ENCODE measurements at regions not wholly inside any gene's neighbourhood (a gene's known extent, or its start where the extent isn't known, plus 50 kb on each side); places are given as distances from the start of the nearest gene placed in this dataset.

DNA sequence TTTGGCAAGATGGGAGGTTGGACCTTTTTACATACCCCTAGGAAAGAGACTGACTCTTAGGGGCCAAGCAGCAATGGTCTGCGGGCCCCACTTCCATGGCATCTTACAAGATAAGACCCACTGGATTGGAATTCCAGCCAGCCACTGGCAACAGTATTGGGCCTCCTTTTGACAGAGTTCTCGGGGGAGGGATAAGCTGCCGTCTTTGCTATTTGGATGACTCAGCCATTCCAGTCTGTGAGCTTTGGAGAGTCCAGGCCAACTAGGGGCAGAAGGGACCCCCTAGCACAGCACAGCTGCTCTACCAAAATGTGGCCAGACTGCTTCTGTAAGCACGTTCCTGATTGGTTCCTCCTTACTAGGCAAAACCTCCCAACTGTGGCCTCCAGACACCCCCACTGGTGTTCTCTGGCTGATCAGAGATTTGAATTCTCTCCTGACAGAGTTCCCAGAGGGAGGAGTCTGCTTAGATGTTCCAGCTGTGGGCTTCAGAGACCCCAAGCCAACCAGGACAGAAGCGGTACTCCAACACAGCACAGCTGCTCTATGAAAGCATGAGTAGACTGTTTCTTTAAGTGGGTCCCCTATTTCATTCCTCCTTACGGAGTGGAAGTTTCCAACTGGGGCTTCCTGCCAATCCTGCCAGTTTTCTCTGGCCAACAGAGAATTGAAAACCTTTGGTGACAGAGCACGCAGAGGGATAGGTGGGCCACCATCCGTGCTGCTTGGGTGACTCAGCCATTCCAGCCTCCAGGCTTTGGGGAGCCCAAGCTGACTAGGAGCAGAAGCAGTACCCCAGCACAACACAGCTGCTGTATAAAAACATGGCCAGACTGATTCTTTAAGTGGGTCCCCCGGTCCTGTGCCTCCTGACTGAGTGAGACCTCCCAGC lies 672.1 kb upstream of the RIOK2 start:
- ATAC-seq (no peak), DNase-seq (no peak)
- no peak overlapping the region for H3K4me3 Mint-ChIP-seq
- no peaks in the 10 kb centered on the region for H3K4me1 Mint-ChIP-seq
- H3K27ac Mint-ChIP-seq = no peak overlapping the region
- peaks cover 2% of the 10 kb centered on the region for H3K9me3 Mint-ChIP-seq (ENCODE audit: low read depth)
- H3K36me3 Mint-ChIP-seq = no peaks in the 10 kb centered on the region
- no peaks in the 10 kb centered on the region for H3K27me3 Mint-ChIP-seq
- CTCF ChIA-PET = no interaction called here

GRCh38 chr5:97874491-97874890 lies 691.4 kb upstream of the RIOK2 start:
- H3K4me3 Mint-ChIP-seq = no peak overlapping the region
- no peak for ATAC-seq
- H3K27me3 Mint-ChIP-seq = no peaks in the 10 kb centered on the region
- H3K4me1 Mint-ChIP-seq = no peaks in the 10 kb centered on the region
- no peaks in the 10 kb centered on the region for H3K36me3 Mint-ChIP-seq
- no peak for DNase-seq
- peaks cover 6% of the 10 kb centered on the region for H3K9me3 Mint-ChIP-seq (ENCODE audit: low read depth)
- H3K27ac Mint-ChIP-seq = no peak overlapping the region
- CTCF ChIA-PET = no interaction called here

- Mint-ChIP-seq H3K9me3 (ENCODE audit: low read depth) (peaks cover 3% of the 10 kb centered on the region), H3K4me3 (no peak overlapping the region), H3K36me3 (no peaks in the 10 kb centered on the region), H3K27ac (no peak overlapping the region), H3K4me1 (no peaks in the 10 kb centered on the region), H3K27me3 (no peaks in the 10 kb centered on the region)
- DNase-seq = no peak
- CTCF ChIA-PET = no interaction called here
- ATAC-seq = no peak
Measured at GRCh38 chr5:97876272-97876671, 693.2 kb upstream of the RIOK2 start.

- Mint-ChIP-seq H3K9me3 (ENCODE audit: low read depth) (peaks cover 3% of the 10 kb centered on the region), H3K27me3 (no peaks in the 10 kb centered on the region), H3K4me1 (no peaks in the 10 kb centered on the region), H3K4me3 (no peak overlapping the region), H3K36me3 (no peaks in the 10 kb centered on the region), H3K27ac (no peak overlapping the region)
- ATAC-seq (no peak), DNase-seq (no peak)
- CTCF ChIA-PET = no interaction called here
Measured at GRCh38 chr5:97877588-97877987, 694.5 kb upstream of the RIOK2 start.

DNA sequence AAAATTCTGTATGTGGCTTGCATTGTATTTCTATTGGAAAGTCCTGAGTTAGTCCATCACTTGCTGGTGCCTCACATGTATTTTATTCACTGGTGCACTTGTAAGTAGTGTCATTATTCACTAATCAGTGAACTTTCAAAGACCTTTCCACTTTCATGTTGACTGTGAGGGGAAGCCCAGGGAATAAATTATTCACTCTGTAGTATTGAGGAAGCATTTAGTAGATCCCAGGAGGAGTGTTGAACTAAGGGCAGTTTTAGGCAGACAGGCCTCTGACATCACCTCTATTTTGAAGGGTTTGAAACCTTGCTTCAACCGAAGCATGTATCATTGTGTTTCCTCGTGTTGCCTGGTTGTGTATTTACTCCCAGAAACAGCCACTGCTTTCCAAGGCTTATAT lies 705.4 kb upstream of the RIOK2 start:
- no peak overlapping the region for H3K27ac Mint-ChIP-seq
- CTCF ChIA-PET = no interaction called here

DNA sequence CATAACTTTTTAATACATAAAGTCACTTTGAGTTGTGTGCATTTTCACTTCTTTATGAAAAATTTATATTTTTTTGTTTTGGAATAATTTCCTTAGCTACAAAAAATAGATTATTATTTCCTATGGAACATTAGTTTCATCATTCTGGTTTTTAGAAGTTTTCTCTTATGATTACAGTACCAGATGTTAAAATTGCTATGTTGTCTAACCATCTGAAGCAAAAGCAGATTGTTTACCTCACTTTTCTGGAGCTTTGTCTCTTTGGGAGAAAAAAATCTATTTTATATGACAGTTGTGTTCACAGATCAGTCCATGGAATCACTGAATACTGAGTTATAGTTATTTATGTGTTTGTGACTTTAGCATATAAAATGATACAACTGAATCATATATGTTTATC lies 708.9 kb upstream of the RIOK2 start:
- H3K4me1 Mint-ChIP-seq = no peaks in the 10 kb centered on the region
- no peaks in the 10 kb centered on the region for H3K27me3 Mint-ChIP-seq
- no peak overlapping the region for H3K4me3 Mint-ChIP-seq
- H3K36me3 Mint-ChIP-seq = no peaks in the 10 kb centered on the region
- H3K27ac Mint-ChIP-seq = no peak overlapping the region
- no peak for DNase-seq
- H3K9me3 Mint-ChIP-seq (ENCODE audit: low read depth) = no peaks in the 10 kb centered on the region
- no peak for ATAC-seq
- CTCF ChIA-PET = no interaction called here

More for the DNA sequence above, 705.4 kb upstream of the RIOK2 start:
- H3K4me1 Mint-ChIP-seq = no peaks in the 10 kb centered on the region
- no peak for ATAC-seq
- H3K9me3 Mint-ChIP-seq (ENCODE audit: low read depth) = peaks cover 2% of the 10 kb centered on the region
- H3K27me3 Mint-ChIP-seq = no peaks in the 10 kb centered on the region
- no peak overlapping the region for H3K4me3 Mint-ChIP-seq
- no peaks in the 10 kb centered on the region for H3K36me3 Mint-ChIP-seq
- DNase-seq = no peak

DNA sequence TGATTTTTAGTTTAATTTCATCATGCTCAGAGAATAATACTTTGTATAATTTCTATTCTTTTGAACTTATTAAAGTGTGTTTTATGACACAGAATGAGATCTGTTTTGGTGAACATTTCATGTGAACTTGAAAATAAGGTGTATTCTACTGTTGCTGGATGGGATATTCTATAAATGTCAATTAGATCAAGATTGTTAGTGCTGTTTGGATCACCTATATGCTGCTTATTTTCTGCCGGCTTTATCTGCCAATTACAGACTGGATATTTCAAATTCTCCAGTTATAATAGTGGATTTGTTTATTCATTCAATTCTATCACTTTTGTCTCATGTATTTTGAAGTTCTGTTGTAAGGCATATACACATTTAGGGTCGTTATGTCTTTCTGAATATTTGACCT lies 720.7 kb upstream of the RIOK2 start:
- no peak for ATAC-seq
- peaks cover 11% of the 10 kb centered on the region for H3K9me3 Mint-ChIP-seq (ENCODE audit: low read depth)
- H3K27ac Mint-ChIP-seq = no peak overlapping the region
- no peaks in the 10 kb centered on the region for H3K4me1 Mint-ChIP-seq
- DNase-seq = no peak
- no peaks in the 10 kb centered on the region for H3K27me3 Mint-ChIP-seq
- CTCF ChIA-PET = no interaction called here
- H3K36me3 Mint-ChIP-seq = no peaks in the 10 kb centered on the region
- H3K4me3 Mint-ChIP-seq = no peak overlapping the region

- no peak overlapping the region for H3K4me3 Mint-ChIP-seq
- H3K36me3 Mint-ChIP-seq = no peaks in the 10 kb centered on the region
- H3K9me3 Mint-ChIP-seq (ENCODE audit: low read depth) = peaks cover 6% of the 10 kb centered on the region
- no peaks in the 10 kb centered on the region for H3K4me1 Mint-ChIP-seq
- H3K27ac Mint-ChIP-seq = no peak overlapping the region
- DNase-seq (no peak), ATAC-seq (no peak)
- CTCF ChIA-PET = no interaction called here
- no peaks in the 10 kb centered on the region for H3K27me3 Mint-ChIP-seq
Measured at GRCh38 chr5:97906135-97906534, 723.1 kb upstream of the RIOK2 start.

DNA sequence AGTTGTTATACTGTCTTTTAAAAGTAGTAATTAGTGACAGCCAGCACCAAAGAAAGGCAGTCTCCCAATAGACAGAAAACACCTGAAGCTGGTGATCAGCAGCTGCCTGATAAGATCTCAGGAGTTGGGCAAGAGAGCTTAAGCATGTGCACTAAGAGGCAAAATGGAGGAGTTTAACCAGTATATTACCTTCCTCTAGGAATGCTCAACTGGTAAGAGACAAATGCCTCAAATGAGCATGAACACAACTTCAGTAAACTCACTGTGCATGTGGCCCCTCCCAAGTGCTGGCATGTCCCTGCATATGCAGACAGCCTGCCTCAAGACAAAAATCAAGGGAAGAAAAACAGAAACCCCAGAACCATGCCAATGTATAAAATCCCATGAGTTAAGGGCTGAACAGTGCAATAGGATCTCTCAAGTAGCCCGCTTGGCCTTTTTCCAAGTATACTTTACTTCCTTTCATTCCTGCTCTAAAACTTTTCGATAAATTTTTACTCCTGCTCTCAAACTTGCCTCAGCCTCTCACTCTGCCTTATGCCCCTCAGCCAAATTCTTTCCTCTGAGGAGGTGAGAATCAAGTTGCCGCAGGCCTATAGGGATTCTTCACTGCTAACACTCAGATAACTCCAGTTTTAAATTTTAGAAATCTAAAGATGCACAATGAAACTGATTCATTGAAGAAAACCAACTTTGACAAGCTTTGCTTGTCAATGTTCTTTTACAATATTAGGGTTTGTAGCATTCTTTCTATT lies 724.8 kb upstream of the RIOK2 start:
- Mint-ChIP-seq H3K27me3 (no peaks in the 10 kb centered on the region), H3K9me3 (ENCODE audit: low read depth) (peaks cover 6% of the 10 kb centered on the region), H3K4me3 (no peak overlapping the region), H3K36me3 (no peaks in the 10 kb centered on the region), H3K4me1 (no peaks in the 10 kb centered on the region), H3K27ac (no peak overlapping the region)
- CTCF ChIA-PET = no interaction called here
- ATAC-seq (no peak), DNase-seq (no peak)

GRCh38 chr5:97909541-97909940 lies 726.5 kb upstream of the RIOK2 start:
- Mint-ChIP-seq H3K9me3 (ENCODE audit: low read depth) (no peaks in the 10 kb centered on the region), H3K4me3 (no peak overlapping the region), H3K27me3 (no peaks in the 10 kb centered on the region), H3K36me3 (no peaks in the 10 kb centered on the region), H3K27ac (no peak overlapping the region), H3K4me1 (no peaks in the 10 kb centered on the region)
- no peak for DNase-seq
- ATAC-seq = no peak
- CTCF ChIA-PET = no interaction called here

DNA sequence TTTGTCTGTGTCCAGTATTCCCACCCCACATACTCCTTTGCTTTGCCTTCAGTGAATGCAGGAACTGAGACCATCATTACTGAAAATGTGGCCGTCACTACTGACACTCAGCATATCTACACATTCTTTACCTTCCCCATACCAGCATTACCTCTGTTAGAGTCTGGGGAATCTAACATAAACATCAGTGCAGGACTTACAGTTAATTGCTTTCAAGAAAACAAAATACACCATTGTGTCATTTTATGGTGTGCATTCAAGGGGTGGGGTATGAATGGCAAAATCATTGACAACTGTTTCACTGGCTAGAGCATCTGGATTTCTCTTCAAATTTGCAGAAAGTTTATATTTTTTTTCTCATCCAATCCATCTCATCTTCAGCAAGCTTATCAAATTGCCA lies 731.4 kb upstream of the RIOK2 start:
- no peaks in the 10 kb centered on the region for H3K4me1 Mint-ChIP-seq
- no peaks in the 10 kb centered on the region for H3K36me3 Mint-ChIP-seq
- no peak overlapping the region for H3K27ac Mint-ChIP-seq
- no peak for DNase-seq
- no peaks in the 10 kb centered on the region for H3K27me3 Mint-ChIP-seq
- H3K4me3 Mint-ChIP-seq = no peak overlapping the region
- no peaks in the 10 kb centered on the region for H3K9me3 Mint-ChIP-seq (ENCODE audit: low read depth)
- CTCF ChIA-PET = no interaction called here
- ATAC-seq = no peak

DNA sequence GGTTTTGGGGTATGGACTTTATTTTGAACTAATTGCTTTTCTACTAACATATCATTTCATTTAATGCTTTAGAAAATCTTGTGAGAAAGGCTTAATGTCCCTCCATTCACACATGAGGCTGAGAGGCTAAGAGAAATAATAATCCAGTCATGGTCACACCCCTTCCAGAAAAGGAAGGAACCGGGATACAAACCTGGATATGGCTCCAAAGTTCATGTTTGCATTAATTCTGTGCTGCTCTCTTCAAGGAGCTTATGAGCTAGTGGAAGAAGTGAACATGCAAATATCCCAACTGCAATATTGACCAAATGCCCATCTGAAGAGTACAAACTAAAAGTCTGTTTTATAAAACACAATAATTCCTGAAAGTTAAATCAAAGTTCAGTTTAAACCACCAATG lies 732.1 kb upstream of the RIOK2 start:
- H3K36me3 Mint-ChIP-seq = no peaks in the 10 kb centered on the region
- H3K27ac Mint-ChIP-seq = no peak overlapping the region
- DNase-seq (no peak), ATAC-seq (no peak)
- no peaks in the 10 kb centered on the region for H3K27me3 Mint-ChIP-seq
- no peaks in the 10 kb centered on the region for H3K9me3 Mint-ChIP-seq (ENCODE audit: low read depth)
- CTCF ChIA-PET = no interaction called here
- H3K4me3 Mint-ChIP-seq = no peak overlapping the region
- H3K4me1 Mint-ChIP-seq = no peaks in the 10 kb centered on the region

DNA sequence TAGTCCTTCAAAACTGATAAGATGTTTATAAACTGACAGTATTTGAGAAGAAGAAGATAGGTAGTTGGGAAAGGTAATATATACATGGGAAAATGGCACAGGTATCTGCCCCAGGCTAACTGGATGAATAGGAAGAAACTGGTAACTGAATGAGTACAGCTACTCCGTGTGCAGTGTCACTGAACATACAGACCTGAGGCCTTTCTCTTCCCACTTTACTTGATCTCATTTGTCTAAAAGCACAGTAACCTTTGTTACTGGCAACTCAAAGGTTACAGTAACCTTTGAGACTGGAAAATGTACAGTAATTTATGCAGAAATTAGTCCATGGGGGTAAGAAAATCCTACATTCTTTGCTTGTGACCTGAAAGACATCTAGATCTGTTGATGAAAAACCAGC lies 735.0 kb upstream of the RIOK2 start:
- ATAC-seq (no peak), DNase-seq (no peak)
- CTCF ChIA-PET = no interaction called here
- Mint-ChIP-seq H3K27ac (no peak overlapping the region), H3K4me3 (no peak overlapping the region), H3K36me3 (no peaks in the 10 kb centered on the region), H3K27me3 (no peaks in the 10 kb centered on the region), H3K4me1 (no peaks in the 10 kb centered on the region), H3K9me3 (ENCODE audit: low read depth) (no peaks in the 10 kb centered on the region)

- ATAC-seq (no peak), DNase-seq (no peak)
- Mint-ChIP-seq H3K4me1 (no peaks in the 10 kb centered on the region), H3K36me3 (no peaks in the 10 kb centered on the region), H3K9me3 (ENCODE audit: low read depth) (no peaks in the 10 kb centered on the region), H3K27ac (no peak overlapping the region), H3K4me3 (no peak overlapping the region), H3K27me3 (no peaks in the 10 kb centered on the region)
- CTCF ChIA-PET = no interaction called here
Measured at GRCh38 chr5:97918620-97919019, 735.6 kb upstream of the RIOK2 start.

Measured in activated CD8-positive, alpha-beta memory T cell treated with anti-CD3 and anti-CD28 coated beads, Interleukin-2, amount 10 ng/mL, durations not matched to agents 7 days and 5 days (primary cell).